Neural cell (in vitro differentiated cells): ENCODE measurements at regions not wholly inside any gene's neighbourhood (a gene's known extent, or its start where the extent isn't known, plus 50 kb on each side); places are given as distances from the start of the nearest gene placed in this dataset.

Experiments
- H2AFZ ChIP-seq: fragments of 200-600, 300-800 bp; sonication (generic), shearing (Covaris generic); 2 replicates; pipeline ENCODE4 v1.6.0; 2014; ENCODE audit warnings: low read depth, mild to moderate bottlenecking, antibody characterized with exemption, low read length, moderate library complexity
- H3F3A ChIP-seq: fragments of 200-600 bp; shearing (Covaris generic); 2 replicates; pipeline ENCODE4 v1.6.1; 2016; ENCODE audit warnings: mild to moderate bottlenecking, moderate library complexity, mixed read lengths, antibody characterized with exemption, low read length; ENCODE audit not compliant: insufficient read depth, poor library complexity, severe bottlenecking
- H3K27ac ChIP-seq: fragments of 200-600, 300-800 bp; sonication (generic), shearing (Covaris generic); 2 replicates; pipeline ENCODE4 v1.5.1; 2014; ENCODE audit warnings: mild to moderate bottlenecking, low read length, moderate library complexity
- H3K27me3 ChIP-seq: fragments of 300-800, 200-600 bp; sonication (generic), shearing (Covaris generic); 2 replicates; pipeline ENCODE4 v1.6.0; 2014; ENCODE audit warnings: mild to moderate bottlenecking, low read depth, low read length, moderate library complexity; ENCODE audit not compliant: insufficient read depth
- H3K36me3 ChIP-seq: fragments of 300-800, 200-600 bp; sonication (generic), shearing (Covaris generic); 2 replicates; pipeline ENCODE4 v1.5.1; 2014; ENCODE audit warnings: mild to moderate bottlenecking, antibody characterized with exemption, low read length, moderate library complexity; ENCODE audit not compliant: insufficient read depth
- H3K4me2 ChIP-seq: fragments of 300-800, 200-600 bp; sonication (generic), shearing (Covaris generic); 2 replicates; pipeline ENCODE4 v1.6.0; 2014; ENCODE audit warnings: mild to moderate bottlenecking, low read length
- H3K4me3 ChIP-seq: fragments of 300-800, 200-600 bp; sonication (generic), shearing (Covaris generic); 2 replicates; pipeline ENCODE4 v1.5.1; 2014; ENCODE audit warnings: mild to moderate bottlenecking, low read length, moderate library complexity
- H3K79me2 ChIP-seq: fragments of 200-600 bp; shearing (Covaris generic); replicated peaks from 2 replicates; pipeline ENCODE4 v1.6.0; 2014; ENCODE audit warnings: mild to moderate bottlenecking, low read length, moderate library complexity; ENCODE audit not compliant: insufficient read depth
- H3K9ac ChIP-seq: fragments of 300-800, 200-600 bp; sonication (generic), shearing (Covaris generic); 2 replicates; pipeline ENCODE4 v1.6.1; 2016; ENCODE audit warnings: mild to moderate bottlenecking, low read length, mixed read lengths
- H3K9me2 ChIP-seq: fragments of 200-600 bp; shearing (Covaris generic); 2 replicates; pipeline ENCODE4 v1.6.1; 2016; ENCODE audit warnings: mild to moderate bottlenecking, low read length, mixed read lengths; ENCODE audit not compliant: insufficient read depth
- H3K9me3 ChIP-seq: fragments of 200-600, 300-800 bp; sonication (generic), shearing (Covaris generic); 2 replicates; pipeline ENCODE4 v1.6.1; 2016; ENCODE audit warnings: mild to moderate bottlenecking, mixed run types, low read length, moderate library complexity, mixed read lengths
- H4K20me1 ChIP-seq: fragments of 200-600 bp; shearing (Covaris generic); 2 replicates; pipeline ENCODE4 v1.6.1; 2016; ENCODE audit warnings: mild to moderate bottlenecking, mixed run types; ENCODE audit not compliant: insufficient read depth
- EP300 ChIP-seq: fragments of 450-650 bp; conservative IDR thresholded peaks from 2 replicates; pipeline ENCODE4 v1.6.1; 2014; ENCODE audit warnings: antibody characterized with exemption, mild to moderate bottlenecking, moderate library complexity; ENCODE audit not compliant: poor library complexity, severe bottlenecking
- EZH2 ChIP-seq: fragments of 200-600, 300-800 bp; shearing (Covaris generic), sonication (generic); IDR thresholded peaks from 2 replicates; pipeline ENCODE4 v1.6.1; 2014; ENCODE audit warnings: antibody characterized with exemption, low read length, borderline replicate concordance, mild to moderate bottlenecking; ENCODE audit not compliant: insufficient read depth, poor library complexity, severe bottlenecking
- MXI1 ChIP-seq: fragments of 450-650 bp; conservative IDR thresholded peaks from 2 replicates; pipeline ENCODE4 v1.6.1; 2014; ENCODE audit warnings: antibody characterized with exemption, mild to moderate bottlenecking; ENCODE audit not compliant: poor library complexity, severe bottlenecking
- POLR2AphosphoS5 ChIP-seq: IDR thresholded peaks from 2 replicates; pipeline ENCODE4 v1.6.1; 2012
- RAD21 ChIP-seq: fragments of 450-650 bp; conservative IDR thresholded peaks from 2 replicates; pipeline ENCODE4 v1.6.1; 2014; ENCODE audit warnings: antibody characterized with exemption, mild to moderate bottlenecking, moderate library complexity
- TAF1 ChIP-seq: IDR thresholded peaks from 2 replicates; pipeline ENCODE4 v1.6.1; 2012; ENCODE audit warnings: low read depth
- TF ChIP-seq, protein P1 (sequence below): fragments of 450-650 bp; IDR thresholded peaks from 2 replicates; pipeline ENCODE4 v1.5.1; 2014; ENCODE audit warnings: antibody characterized with exemption, mild to moderate bottlenecking, moderate library complexity; ENCODE audit not compliant: poor library complexity, severe bottlenecking
- TF ChIP-seq, protein P2 (sequence below): IDR thresholded peaks from 2 replicates; pipeline ENCODE4 v1.6.1; 2012; ENCODE audit warnings: borderline replicate concordance

GRCh38 chrX:43313035-43313434, 343.1 kb upstream of the MAOA start:
- Histone ChIP-seq H3K36me3 (no peaks in the 10 kb centered on the region), H3K9ac (no peak overlapping the region), H3K79me2 (no peaks in the 10 kb centered on the region), H3K4me3 (no peak overlapping the region), H4K20me1 (no peaks in the 10 kb centered on the region), H3K9me3 (no peaks in the 10 kb centered on the region), H3F3A (no peaks in the 10 kb centered on the region), H3K9me2 (no peaks in the 10 kb centered on the region), H3K27ac (no peak overlapping the region), H3K27me3 (no peaks in the 10 kb centered on the region), H2AFZ (no peak overlapping the region), H3K4me2 (no peak overlapping the region)
- TF ChIP-seq, protein P1, sequence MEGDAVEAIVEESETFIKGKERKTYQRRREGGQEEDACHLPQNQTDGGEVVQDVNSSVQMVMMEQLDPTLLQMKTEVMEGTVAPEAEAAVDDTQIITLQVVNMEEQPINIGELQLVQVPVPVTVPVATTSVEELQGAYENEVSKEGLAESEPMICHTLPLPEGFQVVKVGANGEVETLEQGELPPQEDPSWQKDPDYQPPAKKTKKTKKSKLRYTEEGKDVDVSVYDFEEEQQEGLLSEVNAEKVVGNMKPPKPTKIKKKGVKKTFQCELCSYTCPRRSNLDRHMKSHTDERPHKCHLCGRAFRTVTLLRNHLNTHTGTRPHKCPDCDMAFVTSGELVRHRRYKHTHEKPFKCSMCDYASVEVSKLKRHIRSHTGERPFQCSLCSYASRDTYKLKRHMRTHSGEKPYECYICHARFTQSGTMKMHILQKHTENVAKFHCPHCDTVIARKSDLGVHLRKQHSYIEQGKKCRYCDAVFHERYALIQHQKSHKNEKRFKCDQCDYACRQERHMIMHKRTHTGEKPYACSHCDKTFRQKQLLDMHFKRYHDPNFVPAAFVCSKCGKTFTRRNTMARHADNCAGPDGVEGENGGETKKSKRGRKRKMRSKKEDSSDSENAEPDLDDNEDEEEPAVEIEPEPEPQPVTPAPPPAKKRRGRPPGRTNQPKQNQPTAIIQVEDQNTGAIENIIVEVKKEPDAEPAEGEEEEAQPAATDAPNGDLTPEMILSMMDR = no peak
- no peak for TF ChIP-seq MXI1
- no peak for TF ChIP-seq EZH2
- TF ChIP-seq, protein P2, sequence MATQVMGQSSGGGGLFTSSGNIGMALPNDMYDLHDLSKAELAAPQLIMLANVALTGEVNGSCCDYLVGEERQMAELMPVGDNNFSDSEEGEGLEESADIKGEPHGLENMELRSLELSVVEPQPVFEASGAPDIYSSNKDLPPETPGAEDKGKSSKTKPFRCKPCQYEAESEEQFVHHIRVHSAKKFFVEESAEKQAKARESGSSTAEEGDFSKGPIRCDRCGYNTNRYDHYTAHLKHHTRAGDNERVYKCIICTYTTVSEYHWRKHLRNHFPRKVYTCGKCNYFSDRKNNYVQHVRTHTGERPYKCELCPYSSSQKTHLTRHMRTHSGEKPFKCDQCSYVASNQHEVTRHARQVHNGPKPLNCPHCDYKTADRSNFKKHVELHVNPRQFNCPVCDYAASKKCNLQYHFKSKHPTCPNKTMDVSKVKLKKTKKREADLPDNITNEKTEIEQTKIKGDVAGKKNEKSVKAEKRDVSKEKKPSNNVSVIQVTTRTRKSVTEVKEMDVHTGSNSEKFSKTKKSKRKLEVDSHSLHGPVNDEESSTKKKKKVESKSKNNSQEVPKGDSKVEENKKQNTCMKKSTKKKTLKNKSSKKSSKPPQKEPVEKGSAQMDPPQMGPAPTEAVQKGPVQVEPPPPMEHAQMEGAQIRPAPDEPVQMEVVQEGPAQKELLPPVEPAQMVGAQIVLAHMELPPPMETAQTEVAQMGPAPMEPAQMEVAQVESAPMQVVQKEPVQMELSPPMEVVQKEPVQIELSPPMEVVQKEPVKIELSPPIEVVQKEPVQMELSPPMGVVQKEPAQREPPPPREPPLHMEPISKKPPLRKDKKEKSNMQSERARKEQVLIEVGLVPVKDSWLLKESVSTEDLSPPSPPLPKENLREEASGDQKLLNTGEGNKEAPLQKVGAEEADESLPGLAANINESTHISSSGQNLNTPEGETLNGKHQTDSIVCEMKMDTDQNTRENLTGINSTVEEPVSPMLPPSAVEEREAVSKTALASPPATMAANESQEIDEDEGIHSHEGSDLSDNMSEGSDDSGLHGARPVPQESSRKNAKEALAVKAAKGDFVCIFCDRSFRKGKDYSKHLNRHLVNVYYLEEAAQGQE = no peak

DNA sequence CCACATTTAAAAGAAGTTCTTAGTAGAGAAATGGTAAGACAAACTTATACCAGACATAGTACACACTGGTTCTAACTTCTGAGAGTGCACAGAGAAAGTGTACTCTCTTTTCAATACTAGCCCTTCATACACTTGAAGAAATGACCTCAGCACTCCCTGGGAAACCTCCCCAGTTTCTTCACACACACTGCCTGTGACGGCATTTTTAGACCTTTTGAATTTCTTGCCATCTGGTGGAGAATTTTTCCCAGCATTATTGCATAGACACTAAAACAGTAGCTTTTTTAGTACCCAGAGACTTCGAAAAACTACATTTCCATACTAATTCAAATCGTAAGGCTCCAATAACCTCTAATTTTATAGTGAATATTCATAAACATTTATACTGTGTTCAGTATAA, 341.6 kb upstream of the MAOA start:
- H3K79me2 ChIP-seq = no peaks in the 10 kb centered on the region
- no peaks in the 10 kb centered on the region for H3K9me3 ChIP-seq
- H4K20me1 ChIP-seq = no peaks in the 10 kb centered on the region
- no peaks in the 10 kb centered on the region for H3K9me2 ChIP-seq
- no peaks in the 10 kb centered on the region for H3K27me3 ChIP-seq
- H3K27ac ChIP-seq = no peak overlapping the region
- no peak overlapping the region for H2AFZ ChIP-seq
- no peaks in the 10 kb centered on the region for H3F3A ChIP-seq
- TF ChIP-seq RAD21 = no peak
- no peak for TF ChIP-seq EZH2
- no peak for TF ChIP-seq EP300
- TF ChIP-seq, protein P2 = no peak
- TF ChIP-seq, protein P1 = no peak
- TF ChIP-seq TAF1 = no peak
- TF ChIP-seq MXI1 = no peak
- no peak for TF ChIP-seq POLR2AphosphoS5
- H3K36me3 ChIP-seq = no peaks in the 10 kb centered on the region
- H3K4me2 ChIP-seq = no peak overlapping the region
- H3K9ac ChIP-seq = no peak overlapping the region
- H3K4me3 ChIP-seq = no peak overlapping the region
